WTC11 (cell line): ENCODE measurements at regions not wholly inside any gene's neighbourhood (a gene's known extent, or its start where the extent isn't known, plus 50 kb on each side); places are given as distances from the start of the nearest gene placed in this dataset.
A peak's percentile ranks its signal among the peaks of the same experiment; 100 is the strongest.

Source experiments
- ATAC-seq: fragments of 200-7000 bp; cut with Tn5 transposase; 2 replicates; pipeline ENCODE4 v1.10.0; 2021; ENCODE audit warnings: mild to moderate bottlenecking, moderate library complexity
- CTCF ChIA-PET: fragments of 300-600 bp; sonication (Branson Sonifier 250); formaldehyde crosslinking; loops from one replicate; lab custom pipeline; 2021; ENCODE audit warnings: antibody characterized with exemption; lab: Charles Lee
- POLR2A ChIA-PET: fragments of 350-600 bp; sonication (Branson Sonifier 250); formaldehyde crosslinking; loops from one replicate; lab custom pipeline; 2021; ENCODE audit warnings: antibody characterized with exemption; lab: Charles Lee
- DNase-seq: peaks from one replicate; pipeline ENCODE4 v3.0.0; 2021; ENCODE audit warnings: low spot score
- H3K27ac Mint-ChIP-seq: 2 replicates; pipeline ENCODE4 v1.8.0; 2021; ENCODE audit warnings: mixed read lengths
- H3K27me3 Mint-ChIP-seq: 2 replicates; pipeline ENCODE4 v1.8.0; 2021; ENCODE audit warnings: low read depth, mild to moderate bottlenecking, moderate library complexity, mixed read lengths
- H3K36me3 Mint-ChIP-seq: 2 replicates; pipeline ENCODE4 v1.8.0; 2021; ENCODE audit warnings: mixed read lengths
- H3K4me1 Mint-ChIP-seq: 2 replicates; pipeline ENCODE4 v1.8.0; 2022; ENCODE audit warnings: mixed read lengths
- H3K4me3 Mint-ChIP-seq: 2 replicates; pipeline ENCODE4 v1.8.0; 2021; ENCODE audit warnings: mild to moderate bottlenecking, moderate library complexity, mixed read lengths
- H3K9me3 Mint-ChIP-seq: 2 replicates; pipeline ENCODE4 v1.8.0; 2021; ENCODE audit warnings: mixed read lengths
- AR ChIP-seq: fragments of 250-450 bp; sonication (Bioruptor Pico); IDR thresholded peaks from 2 replicates; pipeline ENCODE4 v1.9.0; 2021; ENCODE audit warnings: mild to moderate bottlenecking
- ATF1 ChIP-seq: sonication (generic); formaldehyde crosslinking; IDR thresholded peaks from 2 replicates; pipeline ENCODE4 v1.8.1; 2023; ENCODE audit warnings: mild to moderate bottlenecking, moderate library complexity, missing genetic modification reagents
- CBFB ChIP-seq: sonication (generic); formaldehyde crosslinking; IDR thresholded peaks from 2 replicates; pipeline ENCODE4 v1.8.1; 2022; ENCODE audit warnings: mild to moderate bottlenecking, low read depth, missing genetic modification reagents
- CREM ChIP-seq: sonication (generic); formaldehyde crosslinking; IDR thresholded peaks from 2 replicates; pipeline ENCODE4 v1.8.1; 2022; ENCODE audit warnings: mild to moderate bottlenecking, missing genetic modification reagents, moderate library complexity
- EMX1 ChIP-seq: fragments of 250-450 bp; sonication (Bioruptor Pico); IDR thresholded peaks from 2 replicates; pipeline ENCODE4 v1.8.0; 2021; ENCODE audit warnings: mild to moderate bottlenecking
- ESRRA ChIP-seq: sonication (generic); formaldehyde crosslinking; IDR thresholded peaks from 2 replicates; pipeline ENCODE4 v1.8.1; 2022; ENCODE audit warnings: mild to moderate bottlenecking, missing genetic modification reagents, borderline replicate concordance
- FOXJ3 ChIP-seq: sonication (generic); formaldehyde crosslinking; IDR thresholded peaks from 2 replicates; pipeline ENCODE4 v1.9.0; 2021; ENCODE audit warnings: missing genetic modification reagents, mild to moderate bottlenecking, borderline replicate concordance
- GABPB1 ChIP-seq: sonication (generic); formaldehyde crosslinking; IDR thresholded peaks from 2 replicates; pipeline ENCODE4 v1.8.1; 2023; ENCODE audit warnings: mild to moderate bottlenecking, missing genetic modification reagents
- JUN ChIP-seq: sonication (generic); formaldehyde crosslinking; IDR thresholded peaks from 2 replicates; pipeline ENCODE4 v1.8.0; 2023; ENCODE audit warnings: mild to moderate bottlenecking, missing genetic modification reagents
- KAT7 ChIP-seq: sonication (generic); formaldehyde crosslinking; IDR thresholded peaks from 2 replicates; pipeline ENCODE4 v1.8.1; 2023; ENCODE audit warnings: missing genetic modification reagents, mild to moderate bottlenecking, borderline replicate concordance
- MYBL2 ChIP-seq: sonication (generic); formaldehyde crosslinking; IDR thresholded peaks from 2 replicates; pipeline ENCODE4 v1.8.1; 2023; ENCODE audit warnings: mild to moderate bottlenecking, moderate library complexity, missing genetic modification reagents
- NFATC4 ChIP-seq: fragments of 250-450 bp; sonication (Bioruptor Pico); IDR thresholded peaks from 2 replicates; pipeline ENCODE4 v1.9.0; 2021; ENCODE audit warnings: mild to moderate bottlenecking
- NFE2L1 ChIP-seq: sonication (generic); formaldehyde crosslinking; IDR thresholded peaks from 2 replicates; pipeline ENCODE4 v1.8.1; 2023; ENCODE audit warnings: missing genetic modification reagents
- NR1H2 ChIP-seq: sonication (generic); formaldehyde crosslinking; IDR thresholded peaks from 2 replicates; pipeline ENCODE4 v1.9.0; 2021; ENCODE audit warnings: mild to moderate bottlenecking, moderate library complexity, missing genetic modification reagents
- OVOL2 ChIP-seq: fragments of 250-450 bp; sonication (Bioruptor Pico); IDR thresholded peaks from 2 replicates; pipeline ENCODE4 v1.9.0; 2021; ENCODE audit warnings: mild to moderate bottlenecking, borderline replicate concordance
- SMAD4 ChIP-seq: sonication (generic); formaldehyde crosslinking; IDR thresholded peaks from 2 replicates; pipeline ENCODE4 v1.8.0; 2022; ENCODE audit warnings: mild to moderate bottlenecking, missing genetic modification reagents
- ZNF219 ChIP-seq: sonication (generic); formaldehyde crosslinking; IDR thresholded peaks from 2 replicates; pipeline ENCODE4 v1.8.0; 2023; ENCODE audit warnings: missing genetic modification reagents, mild to moderate bottlenecking, borderline replicate concordance
- ZNF263 ChIP-seq: sonication (generic); formaldehyde crosslinking; IDR thresholded peaks from 2 replicates; pipeline ENCODE4 v1.8.1; 2022; ENCODE audit warnings: low read depth, mild to moderate bottlenecking, moderate library complexity, missing genetic modification reagents
- ZNF423 ChIP-seq: fragments of 250-450 bp; sonication (Bioruptor Pico); IDR thresholded peaks from 2 replicates; pipeline ENCODE4 v2.1.2; 2022; ENCODE audit warnings: mild to moderate bottlenecking, moderate library complexity
- ZNF532 ChIP-seq: fragments of 250-450 bp; sonication (Bioruptor Pico); IDR thresholded peaks from 2 replicates; pipeline ENCODE4 v1.9.0; 2021; ENCODE audit warnings: mild to moderate bottlenecking, borderline replicate concordance
- TF ChIP-seq, protein P1 (sequence below): sonication (generic); formaldehyde crosslinking; IDR thresholded peaks from 2 replicates; pipeline ENCODE4 v1.8.1; 2023; ENCODE audit warnings: mild to moderate bottlenecking, moderate library complexity, missing genetic modification reagents
- TF ChIP-seq, protein P2 (sequence below): sonication (generic); formaldehyde crosslinking; conservative IDR thresholded peaks from 2 replicates; pipeline ENCODE4 v1.8.1; 2022; ENCODE audit warnings: mild to moderate bottlenecking, missing genetic modification reagents

DNA sequence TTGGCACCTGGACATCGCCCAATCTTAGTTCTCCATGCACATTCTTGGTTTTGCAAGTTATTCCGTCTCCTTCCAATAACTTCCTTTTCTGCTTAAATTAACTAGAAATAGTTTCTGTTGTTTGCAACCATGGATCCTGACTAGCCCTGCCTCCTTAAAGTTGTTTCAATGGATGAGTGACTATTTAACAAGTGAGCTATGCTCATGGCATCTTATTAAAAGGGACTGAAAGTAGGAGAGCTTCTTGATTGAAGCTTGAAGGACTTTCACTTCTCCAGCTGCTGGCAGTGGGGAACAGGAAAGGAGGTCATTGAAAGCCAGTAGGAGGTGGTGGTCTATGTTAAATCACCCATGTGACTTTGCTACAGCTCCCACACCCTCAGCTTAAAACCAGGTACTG is 466.8 kb downstream of the ARHGEF28 start:
- Mint-ChIP-seq H3K4me1 (0 out of 2 replicates have a peak, but pooled peaks cover 2% of the 10 kb centered on the region), H3K9me3 (no peaks in the 10 kb centered on the region), H3K27me3 (no peaks in the 10 kb centered on the region), H3K36me3 (no peaks in the 10 kb centered on the region), H3K4me3 (no peak overlapping the region), H3K27ac (no peak overlapping the region)
- no peak for ATAC-seq
- no peak for DNase-seq
- ChIA-PET POLR2A (no interaction called here), CTCF (no interaction called here)
- no peak for TF ChIP-seq OVOL2 (CRISPR knock-in tag)
- no peak for TF ChIP-seq CREM (CRISPR knock-in tag)
- TF ChIP-seq, protein P1, sequence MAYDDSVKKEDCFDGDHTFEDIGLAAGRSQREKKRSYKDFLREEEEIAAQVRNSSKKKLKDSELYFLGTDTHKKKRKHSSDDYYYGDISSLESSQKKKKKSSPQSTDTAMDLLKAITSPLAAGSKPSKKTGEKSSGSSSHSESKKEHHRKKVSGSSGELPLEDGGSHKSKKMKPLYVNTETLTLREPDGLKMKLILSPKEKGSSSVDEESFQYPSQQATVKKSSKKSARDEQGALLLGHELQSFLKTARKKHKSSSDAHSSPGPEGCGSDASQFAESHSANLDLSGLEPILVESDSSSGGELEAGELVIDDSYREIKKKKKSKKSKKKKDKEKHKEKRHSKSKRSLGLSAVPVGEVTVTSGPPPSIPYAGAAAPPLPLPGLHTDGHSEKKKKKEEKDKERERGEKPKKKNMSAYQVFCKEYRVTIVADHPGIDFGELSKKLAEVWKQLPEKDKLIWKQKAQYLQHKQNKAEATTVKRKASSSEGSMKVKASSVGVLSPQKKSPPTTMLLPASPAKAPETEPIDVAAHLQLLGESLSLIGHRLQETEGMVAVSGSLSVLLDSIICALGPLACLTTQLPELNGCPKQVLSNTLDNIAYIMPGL (CRISPR knock-in tag), result no peak
- no peak for TF ChIP-seq NFATC4 (CRISPR knock-in tag)
- TF ChIP-seq, protein P2, sequence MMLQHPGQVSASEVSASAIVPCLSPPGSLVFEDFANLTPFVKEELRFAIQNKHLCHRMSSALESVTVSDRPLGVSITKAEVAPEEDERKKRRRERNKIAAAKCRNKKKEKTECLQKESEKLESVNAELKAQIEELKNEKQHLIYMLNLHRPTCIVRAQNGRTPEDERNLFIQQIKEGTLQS (CRISPR knock-in tag), result no peak
- TF ChIP-seq EMX1 (CRISPR knock-in tag), result no peak
- TF ChIP-seq ZNF219 (CRISPR knock-in tag), result no peak

DNA sequence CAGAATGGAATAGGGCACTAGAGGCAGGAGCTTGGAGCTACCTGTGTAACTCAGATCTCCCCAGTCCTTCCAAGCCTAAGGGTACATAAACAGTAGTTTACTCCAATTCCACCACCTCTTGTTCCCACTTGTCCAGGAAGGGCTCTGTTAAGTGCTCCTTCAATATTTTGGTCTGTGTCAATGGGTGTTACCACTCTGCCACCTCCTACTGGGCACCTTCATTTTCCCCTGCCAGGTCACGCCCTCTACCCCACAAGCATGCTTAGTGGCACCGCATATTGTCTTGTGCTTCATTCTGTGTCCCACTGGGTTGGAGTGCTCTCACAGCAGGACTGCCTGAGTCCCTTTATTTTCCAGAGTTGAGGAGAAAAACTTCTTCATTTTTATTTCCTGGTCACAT is 459.8 kb downstream of the ARHGEF28 start:
- ChIA-PET POLR2A (no interaction called here), CTCF (interaction anchor here (0.6 kb wide), 1 partner anchor 519 kb away, joined by 3 read pairs; no protein-coding TSS in a partner anchor)
- Mint-ChIP-seq H3K4me3 (no peak overlapping the region), H3K27me3 (no peaks in the 10 kb centered on the region), H3K36me3 (no peaks in the 10 kb centered on the region), H3K9me3 (no peaks in the 10 kb centered on the region), H3K4me1 (peaks cover 26% of the 10 kb centered on the region), H3K27ac (no peak overlapping the region)
- TF ChIP-seq NR1H2 (CRISPR knock-in tag) (no peak), ZNF423 (peak; percentile 40; the same call in 1 of the 2 replicates)
- ATAC-seq (peak; percentile 62), DNase-seq (no peak)

DNA sequence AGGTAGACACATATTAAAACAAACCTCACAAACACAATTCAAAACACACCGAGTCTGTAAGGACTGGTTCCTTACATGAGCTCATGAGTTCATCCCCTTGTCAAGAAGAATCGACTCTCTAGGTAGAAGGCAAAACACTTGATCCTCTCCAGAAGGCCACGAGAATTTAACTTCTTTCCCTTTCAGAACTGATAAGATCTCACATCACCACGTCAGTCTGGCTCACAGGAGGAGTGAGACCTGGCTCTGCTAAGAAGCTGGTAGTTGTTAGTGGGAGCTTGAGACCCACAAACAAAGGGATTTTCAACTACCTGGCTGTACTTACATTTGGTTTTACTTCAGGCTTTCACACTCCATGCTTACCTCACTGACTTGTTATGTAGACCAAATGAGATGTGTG is 459.2 kb downstream of the ARHGEF28 start:
- H3K36me3 Mint-ChIP-seq, result no peaks in the 10 kb centered on the region
- H3K4me1 Mint-ChIP-seq, result peaks cover 26% of the 10 kb centered on the region
- DNase-seq (no peak), ATAC-seq (no peak)
- H3K4me3 Mint-ChIP-seq, result no peak overlapping the region
- no peaks in the 10 kb centered on the region for H3K27me3 Mint-ChIP-seq
- CTCF ChIA-PET, result interaction anchor here (0.6 kb wide), 2 partner anchors 519 to 835 kb away, joined by 3 read pairs; no protein-coding TSS in a partner anchor
- H3K9me3 Mint-ChIP-seq, result no peaks in the 10 kb centered on the region
- TF ChIP-seq JUN (CRISPR knock-in tag) (no peak), NFE2L1 (CRISPR knock-in tag) (no peak), CBFB (CRISPR knock-in tag) (no peak), ATF1 (CRISPR knock-in tag) (no peak), FOXJ3 (CRISPR knock-in tag) (no peak), GABPB1 (CRISPR knock-in tag) (no peak)
- H3K27ac Mint-ChIP-seq, result no peak overlapping the region
- POLR2A ChIA-PET, result interaction anchor here (0.6 kb wide), 1 partner anchor 78 kb away, joined by 3 read pairs; no protein-coding TSS in a partner anchor

DNA sequence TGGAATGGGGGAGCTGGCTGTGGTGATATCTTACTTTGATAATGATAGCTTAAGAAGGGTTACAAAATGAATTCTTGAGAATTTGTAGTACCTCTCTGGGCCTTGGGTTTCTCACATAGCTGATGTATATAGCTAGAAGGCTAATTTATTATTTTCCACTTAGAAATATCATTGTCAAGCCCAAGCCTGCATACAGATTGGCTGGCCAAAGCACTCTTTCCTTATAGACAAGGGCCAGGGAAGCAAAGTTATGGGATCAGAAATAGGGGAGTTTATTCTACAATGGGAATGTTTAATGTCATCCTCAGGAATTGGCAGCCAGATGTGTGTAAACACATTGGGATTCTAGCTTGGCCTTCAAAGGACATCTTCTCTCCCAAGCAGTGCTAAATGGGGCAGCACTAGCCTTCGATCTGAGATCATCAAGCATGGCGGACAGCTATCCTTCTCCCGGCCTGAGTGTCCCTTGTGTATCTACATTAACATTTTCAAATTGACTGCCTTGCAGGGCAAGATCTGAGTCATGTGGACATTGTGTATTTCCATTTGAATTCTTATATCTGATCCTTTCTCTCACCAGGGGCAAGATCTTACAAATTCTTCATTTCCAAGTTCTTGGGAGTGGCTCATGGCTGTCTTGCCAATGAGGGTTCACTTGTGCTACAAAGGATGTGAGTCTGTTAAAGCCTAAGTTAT is 457.2 kb downstream of the ARHGEF28 start:
- Mint-ChIP-seq H3K27me3 (no peaks in the 10 kb centered on the region), H3K9me3 (no peaks in the 10 kb centered on the region), H3K27ac (no peak overlapping the region), H3K4me1 (peaks cover 26% of the 10 kb centered on the region), H3K36me3 (no peaks in the 10 kb centered on the region), H3K4me3 (no peak overlapping the region)
- ATAC-seq, result no peak
- no peak for DNase-seq
- ChIA-PET CTCF (no interaction called here), POLR2A (no interaction called here)
- no peak for TF ChIP-seq SMAD4 (CRISPR knock-in tag)
- TF ChIP-seq MYBL2 (CRISPR knock-in tag), result no peak
- no peak for TF ChIP-seq KAT7 (CRISPR knock-in tag)
- TF ChIP-seq ZNF532 (CRISPR knock-in tag), result no peak
- no peak for TF ChIP-seq ESRRA
- no peak for TF ChIP-seq AR
- TF ChIP-seq ZNF263, result no peak
